ENCODE measurements at regions not wholly inside any gene's neighbourhood (a gene's known extent, or its start where the extent isn't known, plus 50 kb on each side); places are given as distances from the start of the nearest gene placed in this dataset.
"Not testable (repeated sequence)": the region's sequence is repeated elsewhere in the genome, so short reads cannot be mapped to it uniquely, and the experiment has no call there.

DNA sequence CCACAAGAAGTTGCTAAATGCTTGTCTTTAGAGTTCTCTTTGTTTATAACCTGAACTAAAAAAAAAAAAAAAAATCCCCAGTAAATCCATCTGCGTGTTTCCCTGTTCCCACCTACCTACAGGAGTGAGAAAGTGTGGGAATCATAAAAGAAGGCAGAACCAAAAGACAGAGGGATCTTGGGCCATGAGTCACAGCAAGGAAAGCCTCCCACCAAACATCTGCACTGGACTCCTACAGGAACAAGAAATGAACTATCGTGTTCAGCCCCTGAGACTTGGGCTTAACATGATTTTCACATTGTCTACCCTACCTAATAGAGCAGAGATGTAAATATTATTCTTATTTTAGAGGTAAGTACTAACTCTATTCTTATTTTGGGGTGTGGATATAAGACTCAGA lies 1761.2 kb upstream of the CELF4 start:
- no peak for DNase-seq (ENCODE audit: low read depth in 2 of 2)

DNA sequence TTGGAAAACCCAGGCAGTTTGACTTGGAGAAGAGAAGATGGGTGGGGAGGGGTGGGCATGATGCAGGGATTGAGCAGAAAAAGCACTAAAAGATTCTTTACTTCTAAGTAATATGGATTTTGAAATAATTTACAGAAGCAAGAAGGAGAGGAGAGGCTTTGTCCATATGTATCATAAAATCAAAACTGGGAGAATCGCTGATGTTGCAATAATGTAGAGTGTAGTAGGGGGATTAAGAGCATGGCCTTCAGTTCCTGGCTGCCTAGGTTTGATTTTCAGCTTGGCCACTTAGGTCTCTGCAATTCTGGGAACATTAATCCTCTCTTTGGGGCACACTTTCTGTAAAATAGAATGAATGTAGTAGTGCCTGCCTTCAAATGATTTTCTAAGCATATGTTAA lies 1760.4 kb upstream of the CELF4 start:
- DNase-seq (ENCODE audit: low read depth in 2 of 2): no peak

DNA sequence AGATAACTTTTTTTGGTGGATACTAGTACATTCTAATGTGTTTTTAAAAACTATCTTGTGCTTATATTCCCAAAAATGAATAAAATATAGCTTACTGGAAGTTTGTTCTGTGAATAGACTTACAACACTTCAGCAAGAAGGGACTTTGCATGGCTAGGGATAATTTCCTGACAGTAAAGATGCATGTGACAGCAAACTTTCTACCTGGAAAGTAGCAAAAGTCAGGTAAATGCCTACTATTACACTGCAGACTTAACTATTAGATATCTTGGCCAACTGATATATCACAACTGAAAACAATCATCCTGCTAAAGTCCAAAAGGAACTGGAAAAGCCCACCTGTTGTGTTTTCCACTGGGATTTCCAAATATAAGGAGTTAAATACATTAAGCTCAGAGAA lies 1753.5 kb upstream of the CELF4 start:
- DNase-seq (ENCODE audit: low read depth in 2 of 2): no peak

DNA sequence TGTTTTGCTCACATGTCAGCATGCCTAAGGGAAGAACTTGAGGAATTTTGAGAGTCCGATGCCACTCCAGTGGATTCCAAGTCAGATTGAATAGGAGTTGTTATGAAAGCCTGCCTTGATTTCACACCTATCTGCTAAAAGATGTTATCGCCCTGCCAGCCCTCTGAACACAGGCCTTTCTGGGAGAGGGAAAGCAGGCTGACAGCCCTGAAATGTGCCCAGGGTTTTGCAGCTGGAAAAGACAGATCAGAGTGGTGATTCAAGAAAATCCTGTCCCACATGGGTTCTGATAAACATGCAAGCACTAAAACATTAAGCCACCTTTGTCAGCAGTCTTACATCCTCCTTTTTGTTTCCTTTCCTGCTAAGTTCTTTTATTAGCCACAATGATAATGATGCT lies 1752.9 kb upstream of the CELF4 start:
- DNase-seq (ENCODE audit: low read depth in 2 of 2): no peak

DNA sequence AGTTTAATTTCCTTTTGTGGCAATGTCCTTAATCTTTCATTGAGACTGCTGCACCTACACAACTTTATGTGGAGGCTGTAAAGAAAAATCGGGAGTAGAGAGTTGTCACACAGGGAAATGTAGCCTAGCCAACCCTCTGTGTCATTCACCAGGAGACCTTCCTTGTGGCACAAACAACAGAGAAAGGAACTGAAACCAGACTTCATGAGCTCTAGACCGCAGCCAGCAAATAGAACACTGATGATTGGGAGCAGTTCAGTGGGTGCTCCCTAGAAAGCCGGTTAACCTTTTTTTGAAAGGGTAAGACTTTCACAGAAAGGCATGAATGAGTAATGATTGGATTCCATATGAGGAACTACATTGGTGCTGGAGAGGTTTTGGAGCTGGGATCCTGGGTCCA lies 1752.4 kb upstream of the CELF4 start:
- no peak for DNase-seq (ENCODE audit: low read depth in 2 of 2)

DNA sequence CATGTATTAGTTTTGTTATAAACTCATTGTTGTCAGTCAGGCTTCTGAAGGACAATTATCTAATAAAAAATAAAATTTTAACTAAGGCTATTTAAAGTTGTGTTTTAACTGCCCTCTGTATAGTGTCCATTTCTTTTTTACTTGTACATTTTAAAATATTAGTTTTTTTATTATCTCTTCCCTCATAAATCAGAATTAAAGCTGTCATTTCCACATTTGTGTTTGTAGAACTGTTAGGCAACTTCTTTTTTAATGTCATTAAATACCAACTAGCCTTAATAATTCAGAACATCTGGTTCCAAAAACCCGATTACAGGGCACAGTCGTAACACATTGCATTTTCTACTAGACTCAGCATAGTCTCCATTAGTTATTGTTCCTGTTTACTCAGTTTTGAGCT lies 1749.0 kb upstream of the CELF4 start:
- DNase-seq (ENCODE audit: low read depth in 2 of 2): no peak

DNA sequence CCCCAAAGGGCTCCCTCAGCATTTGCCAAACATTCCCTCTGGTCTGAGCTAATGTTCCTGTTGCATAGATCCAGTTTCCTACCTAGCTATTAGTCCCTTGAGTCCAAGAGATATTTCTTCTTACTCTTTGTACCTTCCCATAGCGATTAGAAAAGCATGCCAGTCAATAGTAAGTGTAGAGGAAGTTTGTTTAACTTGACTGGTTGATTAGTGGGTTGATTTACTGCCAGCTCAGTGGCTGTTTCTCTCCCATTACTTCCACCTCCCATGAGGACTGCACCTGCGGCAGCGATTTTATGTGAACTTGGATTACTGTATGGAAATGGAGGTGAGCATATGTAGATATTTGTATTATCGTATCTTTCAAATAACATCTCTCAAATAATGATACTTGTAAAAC lies 1748.4 kb upstream of the CELF4 start:
- no peak for DNase-seq (ENCODE audit: low read depth in 2 of 2)

DNA sequence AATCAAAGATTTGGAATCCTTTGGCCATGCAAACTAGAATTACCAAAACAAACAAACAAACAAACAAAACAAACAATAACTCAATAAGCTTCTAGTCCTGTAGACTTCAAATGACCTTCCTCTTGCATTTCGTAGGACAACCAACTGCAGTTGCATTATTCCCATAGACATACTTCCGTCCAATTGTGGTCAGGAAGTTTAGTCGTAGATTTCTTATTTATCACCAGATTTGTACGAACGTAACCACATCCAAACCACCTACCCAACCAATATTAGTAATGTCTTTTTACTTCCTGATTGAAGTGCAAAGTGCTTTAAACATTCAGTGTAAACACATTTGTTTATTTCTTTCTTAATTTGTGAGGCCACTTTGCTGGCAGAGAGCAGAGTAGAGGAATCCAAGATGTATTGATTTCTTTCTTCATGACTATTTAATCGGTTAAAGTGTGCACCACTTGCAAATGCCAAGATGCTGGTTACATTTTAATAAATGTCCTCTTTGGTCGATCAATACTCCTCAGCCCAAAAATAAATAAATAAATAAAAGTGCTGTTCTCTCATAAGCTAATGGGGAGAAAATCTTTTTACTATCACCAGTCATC lies 1745.6 kb upstream of the CELF4 start:
- DNase-seq (ENCODE audit: low read depth in 2 of 2): no peak

DNA sequence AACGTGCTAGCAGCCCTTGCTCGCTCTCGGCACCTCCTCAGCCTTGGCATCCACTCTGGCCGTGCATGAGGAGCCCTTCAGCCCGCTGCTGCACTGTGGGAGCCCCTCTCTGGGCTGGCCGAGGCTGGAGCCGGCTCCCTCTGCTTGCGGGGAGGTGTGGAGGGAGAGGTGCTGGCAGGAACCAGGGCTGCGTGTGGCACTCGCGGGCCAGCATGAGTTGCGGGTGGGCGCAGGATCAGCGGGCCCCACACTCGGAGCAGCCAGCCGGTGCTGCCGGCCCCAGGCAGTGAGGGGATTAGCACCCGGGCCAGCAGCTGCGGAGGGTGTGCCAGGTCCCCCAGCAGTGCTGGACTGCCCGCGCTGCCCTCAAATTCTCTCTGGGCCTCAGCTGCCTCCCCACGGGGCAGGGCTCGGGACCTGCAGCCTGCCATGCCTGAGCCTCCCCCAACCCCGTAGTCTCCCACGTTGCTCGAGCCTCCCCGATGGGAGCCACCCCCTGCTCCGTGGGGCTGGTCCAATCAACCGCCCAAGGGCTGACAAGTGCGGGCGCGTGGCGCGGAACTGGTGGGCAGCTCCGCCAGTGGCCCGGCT lies 1743.4 kb upstream of the CELF4 start:
- not testable (repeated sequence) for DNase-seq (ENCODE audit: low read depth in 2 of 2)

DNA sequence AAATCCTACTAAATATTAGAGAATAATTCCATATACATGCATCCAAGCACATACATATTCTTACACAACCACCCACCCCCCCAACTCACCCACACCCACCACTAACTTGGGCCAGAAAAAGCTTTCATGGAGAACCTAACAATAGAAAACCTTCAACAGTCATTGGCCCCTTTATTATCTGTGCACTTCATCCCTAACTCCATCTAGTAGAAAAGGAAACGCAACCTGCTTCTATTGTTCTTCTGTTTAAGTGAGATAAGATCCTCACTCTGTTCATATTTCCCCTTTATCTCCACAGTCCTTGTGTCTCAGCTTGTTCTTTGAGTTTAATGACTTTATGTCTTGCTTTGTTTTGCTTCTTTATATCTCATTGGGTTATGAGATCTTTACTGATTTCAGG lies 1740.2 kb upstream of the CELF4 start:
- no peak for DNase-seq (ENCODE audit: low read depth in 2 of 2)

DNA sequence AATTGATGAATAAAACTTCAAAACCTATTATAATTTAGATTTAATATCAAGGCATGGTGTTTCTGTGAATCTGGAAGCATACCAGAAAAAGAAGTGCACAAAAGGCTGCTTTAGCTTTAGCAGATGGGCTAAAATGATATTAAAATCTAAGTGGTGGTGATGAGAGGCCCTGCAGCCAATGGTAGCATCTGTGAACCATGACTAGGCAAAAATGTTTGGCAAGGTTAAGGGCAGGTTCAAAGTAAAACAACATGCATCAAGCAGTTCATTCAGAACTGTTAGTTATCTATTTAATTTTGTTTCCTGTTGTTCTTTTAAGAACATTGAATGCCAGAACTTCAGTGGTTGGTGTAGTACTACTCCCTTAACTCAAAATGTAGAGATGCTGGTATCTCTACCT lies 1736.9 kb upstream of the CELF4 start:
- no peak for DNase-seq (ENCODE audit: low read depth in 2 of 2)

DNA sequence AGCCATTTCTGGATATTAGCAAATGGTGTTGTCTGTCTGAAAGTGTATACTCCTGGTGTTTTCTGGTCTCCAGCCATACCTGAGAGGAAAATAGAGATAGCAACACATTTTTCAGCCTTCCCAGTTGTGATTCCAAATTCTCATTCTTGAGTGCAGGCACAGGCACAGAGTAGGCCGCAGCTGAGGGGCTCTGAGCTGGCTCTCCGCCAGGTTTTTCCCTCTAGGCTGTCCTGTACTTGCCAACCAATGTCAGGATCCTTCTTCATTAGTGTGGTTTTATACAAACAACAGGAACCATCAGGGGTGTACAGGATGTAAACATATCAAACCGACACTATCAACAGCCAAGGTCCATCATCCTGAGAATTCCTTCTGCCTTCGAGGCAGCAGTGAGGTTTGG lies 1733.6 kb upstream of the CELF4 start:
- no peak for DNase-seq (ENCODE audit: low read depth in 2 of 2)

DNA sequence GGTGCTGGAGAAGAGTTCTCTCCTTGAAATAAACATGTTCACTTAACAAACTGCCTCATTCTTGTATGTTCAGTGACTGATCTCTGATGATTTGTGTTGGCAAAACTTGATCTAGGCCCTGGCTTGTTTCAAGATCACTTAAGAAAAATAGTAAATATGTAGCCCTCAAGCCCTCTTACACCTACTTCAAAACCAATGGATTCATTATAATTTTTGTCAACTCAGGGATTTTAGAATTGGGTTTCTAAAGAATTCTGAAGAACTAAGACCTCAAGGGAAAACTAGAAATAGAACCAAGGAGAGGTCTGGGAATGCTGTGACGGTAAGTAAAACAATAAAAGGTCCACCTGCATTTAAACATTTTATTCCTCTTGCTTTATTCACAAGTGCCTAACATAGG lies 1731.6 kb upstream of the CELF4 start:
- no peak for DNase-seq (ENCODE audit: low read depth in 2 of 2)

DNA sequence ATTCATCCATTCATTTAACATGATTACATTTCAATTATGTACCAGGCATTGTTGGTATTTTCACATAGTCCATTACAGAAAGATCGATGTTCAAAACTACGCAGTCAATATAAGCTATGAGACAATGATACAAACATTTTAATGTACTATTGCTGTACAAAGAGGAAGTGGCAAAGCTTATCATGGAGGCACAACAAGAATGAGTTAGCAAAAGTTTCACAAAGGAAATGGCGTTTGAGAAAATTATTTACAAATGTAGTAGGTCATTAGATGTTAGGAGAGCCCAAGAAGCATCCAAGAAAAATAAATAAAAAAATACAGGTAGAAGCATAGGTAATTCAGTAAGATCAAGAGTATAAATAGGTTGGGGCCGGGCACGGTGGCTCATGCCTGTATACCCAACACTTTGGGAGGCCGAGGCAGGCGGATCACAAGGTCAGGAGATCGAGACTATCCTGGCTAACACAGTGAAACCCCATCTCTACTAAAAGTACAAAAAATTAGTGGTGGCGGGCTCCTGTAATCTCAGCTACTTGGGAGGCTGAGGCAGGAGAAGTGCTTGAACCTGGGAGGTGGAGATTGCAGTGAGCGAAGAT lies 1730.8 kb upstream of the CELF4 start:
- no peak for DNase-seq (ENCODE audit: low read depth in 2 of 2)

DNA sequence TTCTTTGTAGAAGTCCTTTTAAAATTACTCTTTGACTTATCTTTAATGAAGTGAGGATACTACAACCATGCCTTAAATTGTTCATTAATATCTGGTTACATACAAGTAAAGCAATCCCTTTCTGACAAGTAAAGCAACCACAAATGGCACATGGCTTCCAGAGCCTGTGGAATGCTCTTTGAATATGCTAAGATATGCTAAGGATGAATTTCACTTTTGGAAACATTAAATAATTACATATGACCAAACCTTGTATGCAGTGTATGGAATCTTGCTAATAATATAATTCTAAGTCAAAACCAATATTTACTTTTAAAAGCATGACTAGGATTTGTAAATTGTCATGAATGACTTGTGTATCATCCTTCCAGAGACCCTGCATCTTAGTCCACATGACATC lies 1711.2 kb upstream of the CELF4 start:
- no peak for DNase-seq (ENCODE audit: low read depth in 2 of 2)

DNA sequence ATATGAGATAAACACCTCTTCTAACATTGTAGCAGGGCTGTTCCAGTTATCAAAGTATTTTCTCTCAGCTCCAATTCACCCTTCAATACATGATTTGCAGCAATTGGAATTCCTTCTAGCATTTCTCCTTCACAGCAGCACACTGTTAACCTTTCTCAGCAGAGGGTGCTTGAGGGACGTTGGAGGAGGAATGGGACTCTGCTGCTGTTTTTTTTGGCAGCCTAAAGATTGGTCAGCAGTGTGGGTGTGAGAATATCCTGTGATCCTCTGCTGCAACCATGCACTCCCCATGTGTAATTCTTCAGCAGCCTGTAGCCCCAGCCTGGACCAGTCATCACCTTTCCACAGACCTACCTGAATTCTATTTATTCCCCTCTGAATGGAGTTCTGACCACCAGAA lies 1708.9 kb upstream of the CELF4 start:
- no peak for DNase-seq (ENCODE audit: low read depth in 2 of 2)

DNA sequence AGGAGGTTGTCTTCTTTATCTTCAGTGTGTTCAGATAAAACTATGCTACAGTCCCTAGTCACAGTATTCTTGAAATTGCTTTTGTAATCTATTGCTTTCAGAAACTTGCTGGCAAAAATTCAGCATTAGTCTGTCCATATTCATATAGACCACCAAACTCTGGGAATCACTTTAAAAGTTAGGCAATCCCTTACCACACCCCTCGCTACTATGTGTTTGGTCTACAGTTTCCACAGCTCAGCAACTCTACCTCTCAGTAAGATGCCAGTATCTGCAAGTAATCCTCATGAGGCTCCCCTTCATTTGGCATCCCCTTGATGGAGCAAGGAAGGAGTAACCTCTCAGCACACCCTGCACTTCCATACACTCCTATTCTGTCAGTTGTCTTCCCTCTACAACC lies 1706.6 kb upstream of the CELF4 start:
- DNase-seq (ENCODE audit: low read depth in 2 of 2): no peak

DNA sequence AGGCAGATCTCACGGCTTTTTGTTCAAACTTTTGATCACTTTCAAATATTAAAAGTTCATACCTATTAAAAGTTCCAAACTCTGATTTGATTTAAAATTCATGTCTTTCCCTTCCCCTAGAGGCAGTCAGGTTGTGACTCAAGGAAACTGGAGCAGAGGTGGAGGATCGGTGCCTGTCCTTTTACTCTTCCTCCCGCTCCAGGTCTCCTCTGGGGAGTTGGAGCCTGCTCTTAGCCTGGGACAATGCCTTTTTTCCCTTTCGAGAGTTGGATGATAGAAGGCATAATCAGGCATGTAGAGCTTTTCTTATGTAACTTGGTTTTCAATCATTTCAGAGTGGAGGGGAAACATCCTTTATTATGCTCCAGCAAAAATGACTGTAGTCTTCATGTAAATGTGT lies 1706.1 kb upstream of the CELF4 start:
- DNase-seq (ENCODE audit: low read depth in 2 of 2): no peak

DNA sequence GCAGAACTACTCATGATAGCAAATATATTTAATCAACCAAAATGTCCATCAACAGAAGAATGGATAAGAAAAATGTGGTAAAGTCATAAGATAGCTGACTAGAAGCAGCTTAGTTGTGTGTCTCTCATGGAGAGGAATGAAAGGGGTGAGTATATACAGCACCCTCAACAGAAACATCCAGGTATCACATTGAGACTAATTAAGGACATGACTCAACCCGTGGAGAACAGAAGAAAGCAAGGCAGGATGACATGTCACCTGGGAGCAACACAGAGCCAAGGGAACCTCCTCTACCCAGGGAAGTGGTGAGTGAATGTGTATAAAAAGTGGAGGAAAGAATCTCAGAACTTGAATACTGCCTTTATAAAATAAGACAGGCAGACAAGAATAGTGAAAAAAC lies 1695.0 kb upstream of the CELF4 start:
- DNase-seq (ENCODE audit: low read depth in 2 of 2): no peak

DNA sequence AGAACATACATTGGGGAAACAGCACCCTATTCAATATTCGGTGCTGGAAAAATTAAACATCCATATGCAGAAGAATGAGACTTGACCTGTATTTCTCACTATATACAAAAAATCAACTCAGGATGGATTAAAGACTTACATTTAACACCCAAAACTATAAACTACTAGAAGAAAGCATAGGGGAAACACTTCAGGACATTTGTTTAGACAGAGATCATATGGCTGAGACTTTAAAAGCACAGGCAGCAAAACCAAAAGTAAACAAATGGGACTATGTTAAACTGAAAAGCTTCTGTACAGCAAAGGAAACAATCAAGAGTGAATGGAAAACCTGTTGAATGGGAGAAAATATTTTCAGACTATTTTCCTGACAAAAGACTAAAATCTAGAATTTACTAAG lies 1694.1 kb upstream of the CELF4 start:
- no peak for DNase-seq (ENCODE audit: low read depth in 2 of 2)

DNA sequence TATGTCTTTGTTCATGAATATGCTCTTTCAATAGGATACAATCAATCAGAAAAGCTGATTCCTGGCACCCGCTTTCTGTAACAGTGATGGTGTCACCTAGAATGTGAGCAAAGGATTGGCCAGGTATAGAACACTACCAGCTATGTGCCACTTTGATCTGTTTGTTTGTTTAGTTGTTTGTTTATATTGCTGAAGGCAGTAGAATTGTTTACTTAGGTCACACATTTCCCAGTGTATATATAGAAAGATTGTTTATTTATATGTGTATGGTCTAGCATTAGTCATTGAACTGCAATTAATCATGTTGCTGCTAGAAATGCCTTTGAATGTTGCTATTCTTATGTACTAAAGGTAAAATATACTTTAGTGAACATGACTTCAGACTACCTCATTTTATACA lies 1678.6 kb upstream of the CELF4 start:
- no peak for DNase-seq (ENCODE audit: low read depth in 2 of 2)

DNA sequence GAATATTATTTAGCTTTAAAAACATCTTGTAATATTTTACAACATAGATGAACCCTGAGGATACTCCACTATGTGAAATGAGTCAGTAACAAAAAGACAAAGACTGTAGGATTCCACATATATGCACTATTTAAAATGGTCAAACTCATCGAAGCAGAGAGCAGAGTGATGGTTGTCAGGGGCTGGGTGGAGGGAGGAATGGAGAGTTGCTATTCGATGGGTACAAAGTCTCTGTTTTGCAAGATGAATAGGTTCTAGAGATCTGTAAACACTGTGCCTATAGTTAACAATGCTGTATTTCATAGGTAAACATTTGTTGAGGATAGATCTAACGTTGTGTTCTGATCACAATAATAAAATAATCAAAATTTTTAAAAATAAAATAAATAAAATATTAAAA lies 1675.9 kb upstream of the CELF4 start:
- no peak for DNase-seq (ENCODE audit: low read depth in 2 of 2)

DNA sequence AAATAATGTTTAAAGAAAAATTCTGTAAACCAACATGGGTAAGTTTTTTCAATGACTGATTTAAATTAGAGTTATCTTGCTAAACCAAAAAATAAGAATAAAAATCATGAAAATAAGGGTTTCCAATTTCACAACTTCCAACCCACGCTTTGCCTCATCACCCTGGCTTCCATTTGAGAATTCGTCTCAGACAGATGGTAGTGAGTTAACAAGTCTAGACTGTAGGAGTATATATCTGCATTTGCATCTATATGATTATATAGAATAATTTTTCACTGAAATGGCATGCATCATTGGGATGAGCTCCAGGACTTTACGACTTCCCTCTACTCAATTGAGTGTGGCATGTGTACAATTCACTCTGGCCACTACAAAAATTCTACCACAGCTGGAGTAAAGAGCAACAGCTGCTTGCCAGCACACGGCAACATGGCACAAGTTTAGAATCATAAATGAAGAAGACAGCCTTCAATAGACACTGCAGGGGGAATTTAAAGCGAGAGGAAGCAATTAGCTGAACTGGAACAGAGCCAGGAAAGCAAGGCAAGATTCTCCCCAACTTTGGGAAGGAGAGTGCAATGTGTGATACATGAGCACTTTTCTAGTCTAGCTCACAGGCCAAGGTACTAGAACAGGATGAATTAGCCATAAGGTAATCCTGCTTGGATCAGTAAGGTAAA lies 1673.5 kb upstream of the CELF4 start:
- no peak for DNase-seq (ENCODE audit: low read depth in 2 of 2)
